Heart right ventricle (tissue), 16 donors: ENCODE measurements at regions not wholly inside any gene's neighbourhood (a gene's known extent, or its start where the extent isn't known, plus 50 kb on each side); places are given as distances from the start of the nearest gene placed in this dataset.

Experiments
- ATAC-seq, 8 donors: fragments of 200-7000 bp; cut with Tn5 transposase; one replicate each; pipeline ENCODE4 v1.9.1; 2020; ENCODE audit warnings: mild to moderate bottlenecking in 8 of 8, moderate library complexity in 8 of 8, moderate number of reproducible peaks in 1 of 8
- DNase-seq, 2 donors: peaks; one replicate each; pipeline ENCODE4 v3.0.0-alpha.2; 2020
- H3K27ac ChIP-seq, 10 donors: fragments of 200-600 bp; sonication (generic) in 2 of 10; one replicate each; pipeline versions ENCODE4 v1.5.0 to v1.8.0; 2020 to 2022; ENCODE audit warnings: mild to moderate bottlenecking in 3 of 10
- H3K27me3 ChIP-seq, 7 donors: fragments of 200-600 bp; one replicate each; pipeline ENCODE4 v1.8.0; 2021 to 2022; ENCODE audit warnings: mild to moderate bottlenecking in 2 of 7
- H3K36me3 ChIP-seq, 9 donors: fragments of 200-600 bp; sonication (generic) in 1 of 9; one replicate each; pipeline versions ENCODE4 v1.5.0 to v1.8.0; 2020 to 2022; ENCODE audit warnings: mild to moderate bottlenecking in 2 of 9
- H3K4me1 ChIP-seq, 9 donors: fragments of 200-600 bp; sonication (generic) in 1 of 9; one replicate each; pipeline versions ENCODE4 v1.5.0 to v1.8.0; 2020 to 2022; ENCODE audit warnings: mild to moderate bottlenecking in 4 of 9
- H3K4me3 ChIP-seq, 10 donors: fragments of 200-600 bp; sonication (generic) in 2 of 10; one replicate each; pipeline versions ENCODE4 v1.5.0 to v1.8.0; 2020 to 2022; ENCODE audit warnings: mild to moderate bottlenecking in 7 of 10, moderate library complexity in 2 of 10
- H3K9me3 ChIP-seq, 11 donors: fragments of 200-600 bp in 10 of 11; sonication (generic) in 2 of 11; one replicate each; pipeline versions ENCODE4 v1.5.0 to v1.8.0; 2013 to 2022; ENCODE audit warnings: mild to moderate bottlenecking in 2 of 11, control low read depth in 1 of 11, moderate library complexity in 1 of 11
- WGBS, 2 donors: extraction: QIAGEN DNeasy Blood & Tissue Kit; methylation state at CpG; one replicate each; pipeline ENCODE4 v1.1.7; 2013; ENCODE audit warnings: inconsistent platforms in 1 of 2; 5-methylcytosine and 5-hydroxymethylcytosine counted together
- intact Hi-C, 10 donors: fragments of 100-400 bp; cut with DNase I; formaldehyde crosslinking; loops; one replicate each; pipeline versions ENCODE4 v1.11.1 to v1.14.2; 2022
- TF ChIP-seq, protein P1 (sequence below), 9 donors: fragments of 200-600 bp; sonication (generic) in 2 of 9; IDR thresholded peaks; one replicate each; pipeline versions ENCODE4 v1.5.0 to v1.8.0; 2021 to 2022; ENCODE audit warnings: antibody characterized with exemption in 9 of 9, mild to moderate bottlenecking in 5 of 9, moderate library complexity in 1 of 9
- donor health status: Arrhythmogenic right ventricular cardiomyopathy.
- donor health status: ischemic (EF 13 %, LVEDD 7.1; RV severe dilation, severe dysfunction).
- donor health status: healthy with polysubstance abuse.
- donor health status: DM: no; HTN: yes; CAD: no.
- donor health status: DM: no; HTN: no; CAD: no.
- donor health status: ischemic (EF 25% LVEDD 6.9; RV normal size, moderate dysfunction).
- donor health status: ischemic (EF 25% LVEDD 5.7; RV mildly dilated, moderate dysfunction).
- donor health status: healthy.
- donor health status: DM: yes; HTN: yes; CAD: no.
- donor health status: Ischemic cardiomyopathy.
- donor health status: ischemic (EF 35%, LVEDD 5.7; RV mildly dilated, moderate dysfunction).
- donor health status: nonischemic (EF 11% LVEDD 7.7; RV severe dilation, severe dysfunction).
- donor health status: DM: yes; HTN: yes; CAD: no.
- donor health status: PGD.
- donor health status: ischemic (EF 29% LVEDD 5.4; RV normal size, mild dysfunction).
- donor health status: nonischemic (EF 23%, LVEDD 6.1; RV moderate dilation, normal function).

DNA sequence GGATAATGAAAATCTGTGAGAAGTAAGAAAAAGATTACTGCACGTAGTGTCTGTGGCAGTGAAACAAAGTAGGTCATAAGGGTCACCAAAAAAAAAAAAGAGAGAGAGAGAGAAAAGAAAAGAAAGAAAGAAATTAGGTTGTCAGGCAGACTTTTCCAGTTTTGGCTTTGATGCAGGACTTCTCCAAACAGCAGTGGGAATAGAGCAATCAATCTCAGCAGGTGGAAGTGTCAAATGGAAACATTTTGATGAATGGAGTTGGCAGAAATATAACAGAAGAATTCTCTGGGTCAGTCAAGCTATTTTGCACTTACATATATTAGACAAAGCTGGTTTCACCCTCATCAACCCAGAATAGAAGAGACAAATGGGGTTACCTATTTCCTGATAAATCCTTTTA, 745.8 kb downstream of the SLC6A15 start:
- Histone ChIP-seq H3K4me1 (no peaks in the 10 kb centered on the region), H3K27me3 (no peaks in the 10 kb centered on the region), H3K9me3 (no peaks in the 10 kb centered on the region), H3K36me3 (no peaks in the 10 kb centered on the region), H3K4me3 (no peak overlapping the region), H3K27ac (no peak overlapping the region)
- TF ChIP-seq, protein P1, sequence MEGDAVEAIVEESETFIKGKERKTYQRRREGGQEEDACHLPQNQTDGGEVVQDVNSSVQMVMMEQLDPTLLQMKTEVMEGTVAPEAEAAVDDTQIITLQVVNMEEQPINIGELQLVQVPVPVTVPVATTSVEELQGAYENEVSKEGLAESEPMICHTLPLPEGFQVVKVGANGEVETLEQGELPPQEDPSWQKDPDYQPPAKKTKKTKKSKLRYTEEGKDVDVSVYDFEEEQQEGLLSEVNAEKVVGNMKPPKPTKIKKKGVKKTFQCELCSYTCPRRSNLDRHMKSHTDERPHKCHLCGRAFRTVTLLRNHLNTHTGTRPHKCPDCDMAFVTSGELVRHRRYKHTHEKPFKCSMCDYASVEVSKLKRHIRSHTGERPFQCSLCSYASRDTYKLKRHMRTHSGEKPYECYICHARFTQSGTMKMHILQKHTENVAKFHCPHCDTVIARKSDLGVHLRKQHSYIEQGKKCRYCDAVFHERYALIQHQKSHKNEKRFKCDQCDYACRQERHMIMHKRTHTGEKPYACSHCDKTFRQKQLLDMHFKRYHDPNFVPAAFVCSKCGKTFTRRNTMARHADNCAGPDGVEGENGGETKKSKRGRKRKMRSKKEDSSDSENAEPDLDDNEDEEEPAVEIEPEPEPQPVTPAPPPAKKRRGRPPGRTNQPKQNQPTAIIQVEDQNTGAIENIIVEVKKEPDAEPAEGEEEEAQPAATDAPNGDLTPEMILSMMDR (IDR thresholded peaks at IDR 0.05) = no peak
- DNase-seq = no peak
- intact Hi-C loops = no loop called here
- no peak for ATAC-seq
- WGBS, 2 donors = 36 to 45% methylated on average over 1 of the region's 1 CpG

DNA sequence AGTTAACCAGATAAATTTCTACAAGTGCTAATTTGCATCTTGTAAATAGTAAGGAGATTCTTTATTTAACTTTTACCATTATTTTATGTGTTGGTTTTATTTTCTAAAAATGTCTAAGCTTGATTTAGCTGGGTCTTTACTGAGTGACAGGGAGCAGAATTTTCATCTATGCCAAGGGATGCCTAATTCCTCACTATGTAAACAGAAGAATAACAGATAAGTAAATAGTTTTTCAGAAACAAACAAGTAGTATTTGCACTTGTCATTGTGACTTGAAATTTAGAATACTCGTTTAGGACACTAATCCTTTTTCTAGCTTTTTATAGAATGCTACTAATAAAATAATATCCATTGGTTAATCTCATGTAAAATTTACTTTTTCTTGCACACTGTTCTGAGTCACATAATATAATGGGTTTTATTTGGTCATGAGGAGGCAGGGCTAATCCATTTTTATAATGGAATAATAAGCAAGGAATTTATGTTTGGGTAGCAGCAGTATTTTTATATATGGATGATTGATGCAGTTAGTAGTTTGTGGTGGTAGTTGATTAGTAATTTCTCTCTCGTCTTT, 746.5 kb downstream of the SLC6A15 start:
- ATAC-seq (no peak), DNase-seq (no peak)
- H3K4me1 ChIP-seq = no peaks in the 10 kb centered on the region
- H3K27me3 ChIP-seq = no peaks in the 10 kb centered on the region
- TF ChIP-seq, protein P1 (IDR thresholded peaks at IDR 0.05) = no peak
- intact Hi-C loops = no loop called here
- no peak overlapping the region for H3K4me3 ChIP-seq
- no peaks in the 10 kb centered on the region for H3K9me3 ChIP-seq
- WGBS, 2 donors = 62 to 79% methylated on average over 2 of the region's 2 CpGs
- no peak overlapping the region for H3K27ac ChIP-seq
- H3K36me3 ChIP-seq = no peaks in the 10 kb centered on the region

DNA sequence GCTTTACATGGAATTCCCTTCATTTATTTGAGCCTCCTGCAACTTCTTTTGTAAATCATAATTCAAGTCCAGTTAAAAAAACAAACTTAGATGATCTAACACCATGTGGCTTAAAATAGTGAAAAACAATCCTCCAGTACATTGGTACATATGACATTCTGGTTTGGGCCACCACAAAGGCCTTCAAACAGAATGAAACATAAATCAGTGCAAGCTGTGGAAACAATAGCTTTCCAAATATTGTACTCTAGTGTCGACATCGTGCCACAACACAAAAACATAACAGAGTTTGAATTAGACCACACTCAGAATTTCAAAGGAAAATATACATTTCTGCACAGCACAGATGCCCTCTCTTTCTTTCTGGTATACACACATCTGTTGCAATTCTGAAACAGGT, 751.3 kb downstream of the SLC6A15 start:
- Histone ChIP-seq H3K27me3 (no peaks in the 10 kb centered on the region), H3K36me3 (no peaks in the 10 kb centered on the region), H3K4me3 (no peak overlapping the region), H3K4me1 (no peaks in the 10 kb centered on the region), H3K27ac (no peak overlapping the region), H3K9me3 (peaks cover 0 to 8% (median 0%) of the 10 kb centered on the region in 11 donors)
- 83 to 84% methylated on average over 2 of the region's 2 CpGs for WGBS, 2 donors
- intact Hi-C loops = no loop called here
- TF ChIP-seq, protein P1 (IDR thresholded peaks at IDR 0.05) = no peak
- no peak for DNase-seq
- ATAC-seq = no peak

DNA sequence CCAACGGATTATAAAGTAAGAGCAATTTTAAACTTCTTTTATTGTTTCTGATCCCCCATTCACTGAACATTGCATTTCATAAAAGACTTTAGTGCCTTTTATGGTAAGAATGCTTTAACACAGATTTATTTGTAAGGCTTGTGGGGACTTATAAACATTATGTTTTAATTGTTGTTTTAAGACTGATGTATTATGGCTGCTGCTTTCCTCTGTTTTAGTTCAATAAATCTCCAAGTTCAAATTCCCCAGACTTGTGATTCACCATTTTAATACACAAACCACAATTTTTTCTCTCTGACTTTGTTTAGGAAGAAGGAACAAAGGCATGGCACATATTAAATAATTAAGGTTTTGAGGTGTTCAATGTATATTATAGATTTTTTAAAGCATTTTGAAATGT, 753.3 kb downstream of the SLC6A15 start:
- H3K27me3 ChIP-seq = no peaks in the 10 kb centered on the region
- H3K27ac ChIP-seq = no peak overlapping the region
- TF ChIP-seq, protein P1 (IDR thresholded peaks at IDR 0.05) = no peak
- DNase-seq = no peak
- no peaks in the 10 kb centered on the region for H3K4me1 ChIP-seq
- intact Hi-C loops = no loop called here
- H3K36me3 ChIP-seq = no peaks in the 10 kb centered on the region
- peaks cover 0 to 8% (median 0%) of the 10 kb centered on the region in 11 donors for H3K9me3 ChIP-seq
- H3K4me3 ChIP-seq = no peak overlapping the region
- ATAC-seq = no peak
- 92 to 95% methylated on average over 1 of the region's 1 CpG for WGBS, 2 donors
